ENCODE measurements at regions not wholly inside any gene's neighbourhood (a gene's known extent, or its start where the extent isn't known, plus 50 kb on each side); places are given as distances from the start of the nearest gene placed in this dataset.

GRCh38 chr5:165057145-165057544 lies 1551.7 kb downstream of the MAT2B start:
- no peak overlapping the region for H3K4me3 ChIP-seq (ENCODE audit: low read depth, low read length)
- DNase-seq (ENCODE audit: low read depth): no peak
- TF ChIP-seq, protein P1, sequence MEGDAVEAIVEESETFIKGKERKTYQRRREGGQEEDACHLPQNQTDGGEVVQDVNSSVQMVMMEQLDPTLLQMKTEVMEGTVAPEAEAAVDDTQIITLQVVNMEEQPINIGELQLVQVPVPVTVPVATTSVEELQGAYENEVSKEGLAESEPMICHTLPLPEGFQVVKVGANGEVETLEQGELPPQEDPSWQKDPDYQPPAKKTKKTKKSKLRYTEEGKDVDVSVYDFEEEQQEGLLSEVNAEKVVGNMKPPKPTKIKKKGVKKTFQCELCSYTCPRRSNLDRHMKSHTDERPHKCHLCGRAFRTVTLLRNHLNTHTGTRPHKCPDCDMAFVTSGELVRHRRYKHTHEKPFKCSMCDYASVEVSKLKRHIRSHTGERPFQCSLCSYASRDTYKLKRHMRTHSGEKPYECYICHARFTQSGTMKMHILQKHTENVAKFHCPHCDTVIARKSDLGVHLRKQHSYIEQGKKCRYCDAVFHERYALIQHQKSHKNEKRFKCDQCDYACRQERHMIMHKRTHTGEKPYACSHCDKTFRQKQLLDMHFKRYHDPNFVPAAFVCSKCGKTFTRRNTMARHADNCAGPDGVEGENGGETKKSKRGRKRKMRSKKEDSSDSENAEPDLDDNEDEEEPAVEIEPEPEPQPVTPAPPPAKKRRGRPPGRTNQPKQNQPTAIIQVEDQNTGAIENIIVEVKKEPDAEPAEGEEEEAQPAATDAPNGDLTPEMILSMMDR (IDR thresholded peaks at IDR 0.05; ENCODE audit: low read depth, low read length, missing control alignments): no peak

DNA sequence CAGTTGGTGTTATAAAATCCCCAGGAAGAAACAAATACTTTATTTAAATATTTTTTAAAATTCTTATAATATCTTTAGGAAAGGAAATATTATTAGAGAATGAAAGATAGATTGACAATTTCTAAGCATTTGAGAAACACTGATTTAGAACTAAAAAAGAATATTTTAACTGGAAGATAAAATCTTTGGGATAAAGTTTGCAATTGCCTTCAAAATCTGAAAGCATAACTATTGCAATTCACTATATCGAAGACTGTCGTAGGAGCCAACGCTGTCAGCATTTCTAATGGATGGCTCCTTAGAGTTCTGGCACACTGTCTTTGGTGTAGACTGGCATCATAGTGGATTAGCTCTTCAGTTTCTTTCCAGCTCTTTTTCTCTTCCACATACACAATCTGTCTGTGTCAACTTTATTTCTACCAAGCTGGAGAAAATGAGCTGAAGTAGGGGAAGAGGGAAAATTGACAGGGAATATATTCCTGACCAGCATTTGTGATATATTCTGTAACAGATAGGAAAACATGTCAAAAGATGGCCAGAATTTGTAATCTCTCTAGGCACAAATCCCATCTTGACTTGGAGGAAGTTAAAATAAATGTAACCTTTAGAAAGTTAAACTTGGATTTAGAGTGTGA lies 1561.4 kb downstream of the MAT2B start:
- DNase-seq (ENCODE audit: low read depth): no peak
- TF ChIP-seq, protein P1 (IDR thresholded peaks at IDR 0.05; ENCODE audit: low read depth, low read length, missing control alignments): no peak
- H3K4me3 ChIP-seq (ENCODE audit: low read depth, low read length): no peak overlapping the region

DNA sequence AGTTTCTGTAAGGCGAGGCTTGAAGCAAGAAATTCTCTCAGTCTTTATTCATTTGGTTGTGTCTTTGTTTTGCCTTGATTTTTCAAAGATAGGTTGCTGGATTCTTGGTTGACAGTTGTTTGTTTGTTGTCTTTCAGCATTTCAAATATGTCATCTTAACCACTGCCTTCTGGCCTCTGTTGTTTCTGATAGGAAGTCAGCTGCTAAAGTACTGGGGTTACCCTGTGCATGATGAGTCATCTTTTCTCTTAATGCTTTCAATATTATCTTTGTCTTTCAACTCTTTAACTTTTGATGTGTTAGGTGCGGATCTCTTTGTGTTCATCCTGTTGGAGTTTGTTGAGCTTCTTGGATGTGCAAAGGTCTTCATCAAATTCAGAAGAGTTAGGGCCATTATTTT lies 1571.3 kb downstream of the MAT2B start:
- no peak for DNase-seq (ENCODE audit: low read depth)
- TF ChIP-seq, protein P1 (IDR thresholded peaks at IDR 0.05; ENCODE audit: low read depth, low read length, missing control alignments): no peak
- H3K4me3 ChIP-seq (ENCODE audit: low read depth, low read length): no peak overlapping the region

- H3K4me3 ChIP-seq (ENCODE audit: low read depth, low read length): no peak overlapping the region
- DNase-seq (ENCODE audit: low read depth): no peak
- TF ChIP-seq, protein P1 (IDR thresholded peaks at IDR 0.05; ENCODE audit: low read depth, low read length, missing control alignments): no peak
Observed at GRCh38 chr5:165079389-165079788, 1574.0 kb downstream of the MAT2B start.

DNA sequence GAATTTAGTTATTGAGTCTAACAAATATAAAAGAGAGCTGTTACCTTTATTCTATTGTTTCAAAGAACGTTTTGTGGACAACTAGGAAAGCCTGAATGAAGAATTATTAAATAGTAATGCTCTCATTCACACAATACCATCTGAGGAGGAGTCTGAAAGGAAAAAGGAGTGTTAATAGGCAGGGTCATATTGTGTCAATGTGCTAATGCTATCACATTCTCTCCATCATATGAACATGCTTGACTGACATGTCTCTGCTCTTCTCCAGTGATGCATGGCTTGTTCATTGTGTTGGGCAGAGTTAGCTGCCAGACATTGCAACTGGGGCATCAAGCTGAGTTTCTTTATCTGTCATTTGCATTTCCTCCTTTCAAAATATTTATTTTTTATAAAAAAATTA lies 1578.0 kb downstream of the MAT2B start:
- DNase-seq (ENCODE audit: low read depth): no peak
- TF ChIP-seq, protein P1 (IDR thresholded peaks at IDR 0.05; ENCODE audit: low read depth, low read length, missing control alignments): no peak
- no peak overlapping the region for H3K4me3 ChIP-seq (ENCODE audit: low read depth, low read length)

GRCh38 chr5:165086465-165086864 lies 1581.0 kb downstream of the MAT2B start:
- DNase-seq (ENCODE audit: low read depth): no peak
- H3K4me3 ChIP-seq (ENCODE audit: low read depth, low read length): no peak overlapping the region
- TF ChIP-seq, protein P1 (IDR thresholded peaks at IDR 0.05; ENCODE audit: low read depth, low read length, missing control alignments): no peak

DNA sequence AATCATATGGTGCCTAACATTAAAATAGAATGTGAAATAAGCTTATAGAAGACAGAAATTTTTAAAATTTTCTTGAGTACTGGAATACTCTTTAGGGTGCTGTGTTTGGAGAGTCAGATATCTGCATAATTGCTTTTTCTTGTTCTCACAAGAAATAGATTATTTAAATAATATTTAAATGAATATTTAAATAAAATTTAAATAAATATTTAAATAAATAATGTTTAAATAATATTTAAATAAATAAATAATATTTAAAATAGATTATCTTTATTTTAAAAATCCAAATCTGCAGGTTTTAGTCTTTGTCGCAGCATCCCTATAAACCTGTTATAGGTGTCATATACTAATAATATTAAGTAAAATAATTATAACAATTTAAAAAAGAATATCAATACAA lies 1589.4 kb downstream of the MAT2B start:
- TF ChIP-seq, protein P1 (IDR thresholded peaks at IDR 0.05; ENCODE audit: low read depth, low read length, missing control alignments): no peak
- DNase-seq (ENCODE audit: low read depth): no peak
- H3K4me3 ChIP-seq (ENCODE audit: low read depth, low read length): no peak overlapping the region

Data from GM12864 (cell line).